K562 (cell line): ENCODE measurements at regions not wholly inside any gene's neighbourhood (a gene's known extent, or its start where the extent isn't known, plus 50 kb on each side); places are given as distances from the start of the nearest gene placed in this dataset.

Experiments
- ARID1B ChIP-seq: fragments of 450-650 bp; IDR thresholded peaks from 2 replicates; pipeline ENCODE4 v1.6.1; 2016; ENCODE audit warnings: antibody characterized with exemption, mild to moderate bottlenecking, inconsistent platforms
- CBFA2T3 ChIP-seq: fragments of 450-650 bp; IDR thresholded peaks from 2 replicates; pipeline ENCODE4 v1.6.1; 2017
- CTBP1 ChIP-seq: fragments of 450-650 bp; IDR thresholded peaks from 2 replicates; pipeline ENCODE4 v1.6.1; 2016; ENCODE audit warnings: borderline replicate concordance
- DACH1 ChIP-seq: fragments of 450-650 bp; IDR thresholded peaks from 2 replicates; pipeline ENCODE4 v1.6.1; 2018; ENCODE audit not compliant: partially characterized antibody
- EP300 ChIP-seq: IDR thresholded peaks from 2 replicates; pipeline ENCODE4 v1.6.1; 2012; ENCODE audit warnings: low read length, improper control_type of control experiment
- ETV1 ChIP-seq: fragments of 450-650 bp; conservative IDR thresholded peaks from 2 replicates; pipeline ENCODE4 v1.6.1; 2016; ENCODE audit warnings: missing genetic modification characterization, control low read depth, low read depth, missing compliant biosample characterization
- ETV5 ChIP-seq: sonication (generic); formaldehyde crosslinking; IDR thresholded peaks from 2 replicates; pipeline ENCODE4 v1.4.0; 2020; ENCODE audit warnings: low read depth, mild to moderate bottlenecking, missing genetic modification reagents
- FOXJ3 ChIP-seq: sonication (generic); formaldehyde crosslinking; IDR thresholded peaks from 2 replicates; pipeline ENCODE4 v1.4.0; 2020; ENCODE audit warnings: mild to moderate bottlenecking, missing genetic modification reagents
- GATAD2B ChIP-seq: fragments of 450-650 bp; IDR thresholded peaks from 2 replicates; pipeline ENCODE4 v1.6.1; 2017; ENCODE audit warnings: mild to moderate bottlenecking, borderline replicate concordance
- HDAC2 ChIP-seq: fragments of 450-650 bp; IDR thresholded peaks from 2 replicates; pipeline ENCODE4 v1.6.1; 2016; ENCODE audit warnings: mild to moderate bottlenecking
- L3MBTL2 ChIP-seq: fragments of 450-650 bp; IDR thresholded peaks from 2 replicates; pipeline ENCODE4 v1.6.1; 2016; ENCODE audit warnings: mild to moderate bottlenecking, moderate library complexity
- MCM2 ChIP-seq: fragments of 450-650 bp; IDR thresholded peaks from 2 replicates; pipeline ENCODE4 v1.6.1; 2017; ENCODE audit warnings: low read depth, mild to moderate bottlenecking
- SMARCE1 ChIP-seq: fragments of 450-650 bp; IDR thresholded peaks from 2 replicates; pipeline ENCODE4 v1.7.1; 2016; ENCODE audit warnings: mild to moderate bottlenecking
- SOX6 ChIP-seq: fragments of 450-650 bp; IDR thresholded peaks from 2 replicates; pipeline ENCODE4 v1.6.1; 2014; ENCODE audit warnings: mild to moderate bottlenecking
- TRIM24 ChIP-seq, 2 experiments: fragments of 450-650 bp; IDR thresholded peaks; 2 replicates each; pipeline ENCODE4 v1.6.1; 2016
- XRCC5 ChIP-seq: fragments of 200-400 bp; formaldehyde crosslinking; IDR thresholded peaks from 2 replicates; pipeline ENCODE4 v1.6.1; 2017; ENCODE audit warnings: low read depth, mild to moderate bottlenecking, low read length
- TF ChIP-seq, protein P1 (sequence below): fragments of 450-650 bp; formaldehyde crosslinking; IDR thresholded peaks from 2 replicates; pipeline ENCODE4 v1.4.0; 2022; ENCODE audit warnings: missing genetic modification characterization
- TF ChIP-seq, protein P2 (sequence below): fragments of 450-650 bp; IDR thresholded peaks from 2 replicates; pipeline ENCODE4 v1.6.1; 2018; ENCODE audit not compliant: partially characterized antibody
- TF ChIP-seq, protein P3 (sequence below), 2 experiments: fragments of 450-650 bp; IDR thresholded peaks; 2 replicates each; pipeline ENCODE4 v1.6.1; 2016; ENCODE audit warnings: mild to moderate bottlenecking in 2 of 2, borderline replicate concordance in 1 of 2, low read depth in 1 of 2, moderate library complexity in 1 of 2

DNA sequence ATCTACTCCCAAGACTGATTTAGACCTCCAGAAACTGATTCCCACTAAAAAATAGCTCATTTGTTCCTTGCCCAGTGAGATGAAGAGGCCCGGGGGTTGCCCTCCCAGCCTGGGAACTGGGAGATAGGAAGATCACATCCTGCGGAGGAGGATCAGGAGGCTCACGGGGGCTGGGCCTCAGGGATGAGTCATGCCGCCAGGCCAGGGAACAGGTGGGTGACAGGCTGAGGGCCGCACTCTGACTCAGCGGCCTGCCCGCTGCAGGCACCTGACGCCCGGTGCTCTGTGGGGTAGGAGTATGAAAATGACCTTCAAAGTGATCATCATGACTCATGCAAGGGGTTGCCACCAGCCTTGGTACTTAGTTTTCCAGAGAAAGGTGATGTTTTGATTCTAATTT, 104.5 kb upstream of the ZPBP start (continued):
- TF ChIP-seq, protein P1, sequence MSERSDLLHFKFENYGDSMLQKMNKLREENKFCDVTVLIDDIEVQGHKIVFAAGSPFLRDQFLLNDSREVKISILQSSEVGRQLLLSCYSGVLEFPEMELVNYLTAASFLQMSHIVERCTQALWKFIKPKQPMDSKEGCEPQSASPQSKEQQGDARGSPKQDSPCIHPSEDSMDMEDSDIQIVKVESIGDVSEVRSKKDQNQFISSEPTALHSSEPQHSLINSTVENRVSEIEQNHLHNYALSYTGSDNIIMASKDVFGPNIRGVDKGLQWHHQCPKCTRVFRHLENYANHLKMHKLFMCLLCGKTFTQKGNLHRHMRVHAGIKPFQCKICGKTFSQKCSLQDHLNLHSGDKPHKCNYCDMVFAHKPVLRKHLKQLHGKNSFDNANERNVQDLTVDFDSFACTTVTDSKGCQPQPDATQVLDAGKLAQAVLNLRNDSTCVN (CRISPR knock-in tag), result no peak
- TF ChIP-seq ARID1B (peak; percentile 93), HDAC2 (peak; percentile 54; the same call in 1 of the 2 replicates), MCM2 (no peak), TRIM24 (IDR thresholded peaks at IDR 0.05) (peak in 1 of 2 experiments; percentile 84; a peak in 2 of 4 replicates), ETV5 (CRISPR knock-in tag) (peak; percentile 47), CBFA2T3 (peak; percentile 89), DACH1 (peak; percentile 17), CTBP1 (peak; percentile 98), XRCC5 (no peak), GATAD2B (peak; percentile 69; the same call in 1 of the 2 replicates), ETV1 (tag) (no peak), SMARCE1 (peak; percentile 95), EP300 (peak; percentile 79), FOXJ3 (no peak), SOX6 (peak; percentile 60), L3MBTL2 (peak; percentile 27; the same call in 1 of the 2 replicates)
- TF ChIP-seq, protein P2, sequence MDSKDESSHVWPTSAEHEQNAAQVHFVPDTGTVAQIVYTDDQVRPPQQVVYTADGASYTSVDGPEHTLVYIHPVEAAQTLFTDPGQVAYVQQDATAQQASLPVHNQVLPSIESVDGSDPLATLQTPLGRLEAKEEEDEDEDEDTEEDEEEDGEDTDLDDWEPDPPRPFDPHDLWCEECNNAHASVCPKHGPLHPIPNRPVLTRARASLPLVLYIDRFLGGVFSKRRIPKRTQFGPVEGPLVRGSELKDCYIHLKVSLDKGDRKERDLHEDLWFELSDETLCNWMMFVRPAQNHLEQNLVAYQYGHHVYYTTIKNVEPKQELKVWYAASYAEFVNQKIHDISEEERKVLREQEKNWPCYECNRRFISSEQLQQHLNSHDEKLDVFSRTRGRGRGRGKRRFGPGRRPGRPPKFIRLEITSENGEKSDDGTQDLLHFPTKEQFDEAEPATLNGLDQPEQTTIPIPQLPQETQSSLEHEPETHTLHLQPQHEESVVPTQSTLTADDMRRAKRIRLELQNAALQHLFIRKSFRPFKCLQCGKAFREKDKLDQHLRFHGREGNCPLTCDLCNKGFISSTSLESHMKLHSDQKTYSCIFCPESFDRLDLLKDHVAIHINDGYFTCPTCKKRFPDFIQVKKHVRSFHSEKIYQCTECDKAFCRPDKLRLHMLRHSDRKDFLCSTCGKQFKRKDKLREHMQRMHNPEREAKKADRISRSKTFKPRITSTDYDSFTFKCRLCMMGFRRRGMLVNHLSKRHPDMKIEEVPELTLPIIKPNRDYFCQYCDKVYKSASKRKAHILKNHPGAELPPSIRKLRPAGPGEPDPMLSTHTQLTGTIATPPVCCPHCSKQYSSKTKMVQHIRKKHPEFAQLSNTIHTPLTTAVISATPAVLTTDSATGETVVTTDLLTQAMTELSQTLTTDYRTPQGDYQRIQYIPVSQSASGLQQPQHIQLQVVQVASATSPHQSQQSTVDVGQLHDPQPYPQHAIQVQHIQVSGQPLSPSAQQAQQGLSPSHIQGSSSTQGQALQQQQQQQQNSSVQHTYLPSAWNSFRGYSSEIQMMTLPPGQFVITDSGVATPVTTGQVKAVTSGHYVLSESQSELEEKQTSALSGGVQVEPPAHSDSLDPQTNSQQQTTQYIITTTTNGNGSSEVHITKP, result peak; percentile 28
- TF ChIP-seq, protein P3, sequence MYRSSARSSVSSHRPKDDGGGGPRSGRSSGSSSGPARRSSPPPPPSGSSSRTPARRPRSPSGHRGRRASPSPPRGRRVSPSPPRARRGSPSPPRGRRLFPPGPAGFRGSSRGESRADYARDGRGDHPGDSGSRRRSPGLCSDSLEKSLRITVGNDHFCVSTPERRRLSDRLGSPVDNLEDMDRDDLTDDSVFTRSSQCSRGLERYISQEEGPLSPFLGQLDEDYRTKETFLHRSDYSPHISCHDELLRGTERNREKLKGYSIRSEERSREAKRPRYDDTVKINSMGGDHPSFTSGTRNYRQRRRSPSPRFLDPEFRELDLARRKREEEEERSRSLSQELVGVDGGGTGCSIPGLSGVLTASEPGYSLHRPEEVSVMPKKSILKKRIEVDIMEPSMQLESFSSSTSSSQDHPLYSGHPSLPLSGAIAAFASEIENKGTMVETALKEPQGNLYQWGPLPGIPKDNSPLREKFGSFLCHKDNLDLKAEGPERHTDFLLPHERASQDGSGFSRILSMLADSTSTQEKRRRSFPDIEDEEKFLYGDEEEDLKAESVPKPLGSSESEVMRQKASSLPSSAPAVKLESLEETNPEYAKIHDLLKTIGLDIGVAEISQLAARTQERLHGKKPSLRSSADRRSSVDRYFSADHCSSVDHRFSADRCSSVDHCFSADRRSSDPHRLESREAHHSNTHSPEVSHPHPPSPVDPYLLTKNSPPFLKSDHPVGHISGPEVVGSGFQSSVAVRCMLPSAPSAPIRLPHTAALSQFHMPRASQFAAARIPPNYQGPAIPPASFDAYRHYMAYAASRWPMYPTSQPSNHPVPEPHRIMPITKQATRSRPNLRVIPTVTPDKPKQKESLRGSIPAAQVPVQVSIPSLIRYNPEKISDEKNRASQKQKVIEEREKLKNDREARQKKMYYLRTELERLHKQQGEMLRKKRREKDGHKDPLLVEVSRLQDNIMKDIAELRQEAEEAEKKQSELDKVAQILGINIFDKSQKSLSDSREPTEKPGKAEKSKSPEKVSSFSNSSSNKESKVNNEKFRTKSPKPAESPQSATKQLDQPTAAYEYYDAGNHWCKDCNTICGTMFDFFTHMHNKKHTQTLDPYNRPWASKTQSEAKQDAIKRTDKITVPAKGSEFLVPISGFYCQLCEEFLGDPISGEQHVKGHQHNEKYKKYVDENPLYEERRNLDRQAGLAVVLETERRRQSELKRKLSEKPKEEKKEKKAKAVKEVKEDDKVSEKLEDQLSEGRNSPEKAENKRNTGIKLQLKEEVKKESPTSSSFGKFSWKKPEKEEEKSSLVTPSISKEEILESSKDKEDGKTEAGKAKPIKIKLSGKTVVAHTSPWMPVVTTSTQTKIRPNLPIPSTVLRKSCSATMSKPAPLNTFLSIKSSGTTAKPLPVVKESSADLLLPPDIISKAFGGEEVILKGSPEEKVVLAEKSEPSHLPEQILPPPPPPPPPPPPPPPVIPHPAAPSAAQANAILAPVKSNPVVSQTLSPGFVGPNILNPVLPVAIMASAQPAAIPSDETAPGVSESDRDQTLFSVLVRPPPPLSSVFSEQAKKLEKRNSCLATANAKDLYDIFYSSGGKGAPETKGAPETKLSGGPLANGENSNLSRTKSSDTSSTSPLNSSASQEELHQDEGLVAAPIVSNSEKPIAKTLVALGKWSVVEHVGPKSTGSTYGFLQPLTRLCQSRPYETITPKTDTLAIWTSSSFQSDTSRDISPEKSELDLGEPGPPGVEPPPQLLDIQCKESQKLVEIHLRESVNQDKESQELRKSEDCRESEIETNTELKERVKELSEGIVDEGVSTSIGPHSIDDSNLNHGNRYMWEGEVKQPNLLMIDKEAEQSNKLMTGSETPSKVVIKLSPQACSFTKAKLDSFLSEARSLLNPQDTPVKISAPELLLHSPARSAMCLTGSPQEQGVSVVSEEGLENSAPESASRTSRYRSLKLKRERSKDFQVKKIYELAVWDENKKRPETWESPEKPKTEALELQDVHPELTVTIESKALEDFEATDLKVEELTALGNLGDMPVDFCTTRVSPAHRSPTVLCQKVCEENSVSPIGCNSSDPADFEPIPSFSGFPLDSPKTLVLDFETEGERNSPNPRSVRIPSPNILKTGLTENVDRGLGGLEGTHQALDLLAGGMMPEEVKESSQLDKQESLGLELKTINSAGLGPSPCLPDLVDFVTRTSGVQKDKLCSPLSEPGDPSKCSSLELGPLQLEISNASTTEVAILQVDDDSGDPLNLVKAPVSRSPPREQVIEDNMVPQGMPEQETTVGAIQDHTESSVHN (IDR thresholded peaks at IDR 0.05; ENCODE audit: borderline replicate concordance in 1 of 2, low read depth in 1 of 2), result peak in 1 of 2 experiments; percentile 65; a peak in 1 of 4 replicates
